Effector memory CD8-positive, alpha-beta T cell (primary cell): ENCODE measurements at regions not wholly inside any gene's neighbourhood (a gene's known extent, or its start where the extent isn't known, plus 50 kb on each side); places are given as distances from the start of the nearest gene placed in this dataset.

ENCODE experiments used
- ATAC-seq: fragments of 150-1000 bp; cut with Tn5 transposase; replicated peaks from 2 replicates; pipeline ENCODE4 v1.10.0; 2021; ENCODE audit warnings: mild to moderate bottlenecking, moderate library complexity
- DNase-seq, 3 experiments: peaks; one replicate each; pipeline ENCODE4 v3.0.0; 2021
- H3K27ac Mint-ChIP-seq, 2 donors: one replicate each; pipeline ENCODE4 v1.8.0; 2022; ENCODE audit warnings: mild to moderate bottlenecking in 2 of 2, mixed read lengths in 2 of 2, moderate library complexity in 2 of 2
- H3K27me3 Mint-ChIP-seq, 2 donors: one replicate each; pipeline ENCODE4 v1.8.0; 2022; ENCODE audit warnings: mixed read lengths in 2 of 2
- H3K36me3 Mint-ChIP-seq: one replicate; pipeline ENCODE4 v1.8.0; 2022; ENCODE audit warnings: mild to moderate bottlenecking, moderate library complexity, mixed read lengths; ENCODE audit not compliant: insufficient read depth
- H3K4me1 Mint-ChIP-seq, 2 donors: one replicate each; pipeline ENCODE4 v1.8.0; 2022; ENCODE audit warnings: low read depth in 2 of 2, mixed read lengths in 2 of 2
- H3K4me3 Mint-ChIP-seq, 2 donors: one replicate each; pipeline ENCODE4 v1.8.0; 2022; ENCODE audit warnings: mild to moderate bottlenecking in 2 of 2, mixed read lengths in 2 of 2, moderate library complexity in 2 of 2
- H3K9me3 Mint-ChIP-seq, 2 donors: one replicate each; pipeline ENCODE4 v1.8.0; 2022; ENCODE audit warnings: mixed read lengths in 2 of 2

DNA sequence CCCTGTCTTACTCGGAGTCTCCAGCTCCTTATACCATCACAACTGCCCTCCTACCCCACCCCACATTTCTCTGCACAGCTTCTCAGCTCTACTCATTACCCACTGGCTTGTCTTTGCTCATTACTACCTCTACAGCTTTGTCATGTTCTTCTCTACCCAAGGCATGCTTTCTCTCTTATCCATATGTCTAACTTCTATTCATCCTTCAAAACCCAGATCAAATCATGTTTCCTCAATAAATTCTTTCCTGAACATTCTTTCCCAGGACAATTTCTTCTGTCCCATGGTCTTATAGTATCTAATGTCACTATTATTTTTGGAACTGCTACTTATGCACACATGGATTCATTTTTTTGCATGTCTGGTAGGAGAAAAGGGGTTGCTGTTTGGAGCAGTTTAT, 231.4 kb downstream of the PTEN start:
- Mint-ChIP-seq H3K36me3 (peaks cover 3% of the 10 kb centered on the region), H3K9me3 (peaks cover 0 to 15% of the 10 kb centered on the region in 2 donors), H3K27me3 (no peaks in the 10 kb centered on the region), H3K4me1 (peaks cover 42 to 44% of the 10 kb centered on the region in 2 donors), H3K27ac (peak overlapping the region in 1 of 2 donors; percentile 42), H3K4me3 (no peak overlapping the region)
- DNase-seq (no peak), ATAC-seq (no peak)

DNA sequence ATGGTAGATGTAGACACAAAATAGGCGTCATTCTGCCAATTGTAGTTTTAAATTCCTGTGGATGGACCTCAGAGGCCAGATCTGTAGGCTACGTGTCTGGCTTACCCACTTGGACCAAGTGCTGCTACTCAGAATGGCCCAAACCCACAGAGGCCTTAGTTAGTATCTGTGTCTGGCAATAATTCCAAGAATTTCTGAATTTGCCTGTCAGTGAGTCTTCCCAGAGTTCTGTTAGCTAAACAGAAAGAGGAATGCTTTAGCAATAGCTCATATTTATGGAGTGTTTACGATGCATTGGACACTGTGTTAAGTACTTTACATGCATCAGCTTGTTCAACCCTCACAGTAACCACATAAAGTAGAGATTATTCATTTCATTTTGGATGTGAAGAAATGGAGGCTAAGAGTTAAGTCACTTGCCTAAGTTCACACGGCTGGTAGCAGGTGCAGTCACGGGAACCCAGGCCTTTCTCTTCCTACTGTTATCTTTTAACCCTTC, 231.8 kb downstream of the PTEN start:
- peaks cover 37 to 39% of the 10 kb centered on the region in 2 donors for H3K4me1 Mint-ChIP-seq
- peaks cover 3% of the 10 kb centered on the region for H3K36me3 Mint-ChIP-seq
- H3K4me3 Mint-ChIP-seq, result no peak overlapping the region
- H3K27me3 Mint-ChIP-seq, result no peaks in the 10 kb centered on the region
- H3K9me3 Mint-ChIP-seq, result peaks cover 0 to 10% of the 10 kb centered on the region in 2 donors
- DNase-seq, result no peak
- no peak for ATAC-seq
- H3K27ac Mint-ChIP-seq, result peak overlapping the region in 1 of 2 donors; percentile 42

DNA sequence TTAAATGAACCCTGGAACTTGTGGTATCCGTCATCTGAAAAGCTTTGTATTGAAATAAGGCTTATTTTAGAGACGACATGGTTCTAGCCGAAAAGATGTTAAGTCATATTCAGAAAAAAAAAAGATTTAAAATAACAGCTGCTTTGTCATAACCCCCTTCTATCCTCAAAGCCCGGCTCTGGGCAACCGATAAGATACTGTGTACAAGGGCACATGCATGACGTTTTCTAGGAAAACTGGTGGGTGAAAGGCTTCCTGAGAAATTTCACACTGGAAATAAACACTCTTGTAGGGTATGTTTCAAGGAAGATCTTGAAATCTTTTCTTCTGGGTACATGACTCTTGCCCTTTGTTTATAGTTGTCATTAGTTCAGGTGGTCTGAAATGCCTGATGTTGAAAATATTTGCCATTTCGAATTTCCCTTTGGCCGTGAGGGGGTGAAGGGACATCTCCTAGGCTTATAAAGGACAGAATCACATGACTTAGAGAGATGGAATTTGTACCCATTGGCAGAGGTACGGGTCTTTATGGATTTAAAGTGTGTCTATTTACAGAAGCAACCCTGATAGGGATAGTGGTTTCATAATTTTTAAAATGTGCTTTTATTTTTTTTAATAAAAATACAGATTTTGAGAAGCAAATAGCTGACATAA, 232.5 kb downstream of the PTEN start:
- ATAC-seq, result no peak
- Mint-ChIP-seq H3K27ac (no peak overlapping the region), H3K27me3 (no peaks in the 10 kb centered on the region), H3K9me3 (peaks cover 0 to 4% of the 10 kb centered on the region in 2 donors), H3K4me3 (no peak overlapping the region), H3K36me3 (peaks cover 3% of the 10 kb centered on the region), H3K4me1 (peaks cover 31 to 33% of the 10 kb centered on the region in 2 donors)
- DNase-seq, result no peak

DNA sequence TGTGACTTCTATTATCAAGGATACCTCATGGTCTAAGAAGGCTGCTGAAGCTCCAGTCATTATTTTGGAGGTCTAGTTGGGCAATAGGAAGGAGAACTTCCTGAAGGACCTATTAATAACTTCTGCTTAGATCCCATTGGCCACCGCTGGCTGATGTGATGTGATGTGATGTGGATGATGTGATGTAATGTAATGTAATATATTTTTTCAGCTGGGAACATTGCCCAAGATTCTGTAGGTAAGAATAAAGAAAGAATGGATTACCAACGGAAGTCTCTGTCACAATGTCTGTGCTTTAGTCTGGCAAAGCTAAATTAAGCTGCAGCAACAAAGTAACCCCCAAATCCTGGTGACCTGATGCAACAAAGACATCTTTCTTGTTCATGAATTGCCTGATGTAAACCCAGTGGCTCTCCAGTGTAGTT, 233.7 kb downstream of the PTEN start:
- DNase-seq (no peak), ATAC-seq (no peak)
- Mint-ChIP-seq H3K27me3 (no peaks in the 10 kb centered on the region), H3K9me3 (no peaks in the 10 kb centered on the region), H3K36me3 (no peaks in the 10 kb centered on the region), H3K27ac (no peak overlapping the region), H3K4me1 (peaks cover 20 to 21% of the 10 kb centered on the region in 2 donors), H3K4me3 (no peak overlapping the region)

DNA sequence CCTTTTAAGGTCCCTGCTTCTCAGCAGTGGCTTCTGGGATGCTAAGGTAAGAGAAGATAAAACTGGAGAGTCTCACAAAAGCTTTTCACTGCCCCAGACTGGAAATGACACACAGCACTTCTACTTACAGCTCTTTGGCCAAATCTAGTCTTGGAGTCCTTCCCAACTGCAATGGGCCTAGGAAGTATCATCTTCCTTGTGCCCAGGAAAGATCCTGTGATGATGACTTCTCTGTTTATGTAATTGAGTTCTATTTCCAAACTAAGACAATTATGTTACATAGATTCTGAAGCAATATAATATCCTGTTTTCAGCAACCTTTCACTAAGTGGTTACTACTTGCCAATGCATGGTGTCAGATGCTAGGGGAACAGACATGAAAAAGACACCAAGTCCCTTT, 234.1 kb downstream of the PTEN start:
- Mint-ChIP-seq H3K27ac (no peak overlapping the region), H3K4me3 (no peak overlapping the region), H3K4me1 (peaks cover 16 to 18% of the 10 kb centered on the region in 2 donors), H3K9me3 (no peaks in the 10 kb centered on the region), H3K36me3 (no peaks in the 10 kb centered on the region), H3K27me3 (no peaks in the 10 kb centered on the region)
- no peak for ATAC-seq
- no peak for DNase-seq

DNA sequence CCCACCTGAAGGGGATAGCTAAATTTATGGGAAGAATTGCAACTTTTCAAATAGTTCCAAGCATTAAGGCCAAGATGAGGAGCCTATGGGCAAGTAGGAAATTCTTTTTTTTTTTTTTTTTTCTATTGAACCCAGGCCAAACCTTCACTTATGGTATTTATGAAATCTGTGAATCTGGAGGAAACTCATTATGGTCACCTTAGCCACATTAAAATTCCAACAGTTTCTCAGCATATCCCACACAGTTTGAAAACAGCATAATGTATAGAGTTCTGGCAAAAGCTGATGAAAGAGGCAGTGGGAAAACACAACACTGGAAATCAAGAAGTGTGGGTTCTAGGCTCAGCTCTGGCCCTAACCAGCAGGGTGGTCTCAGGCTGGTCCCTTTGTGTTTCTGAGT, 236.9 kb downstream of the PTEN start:
- Mint-ChIP-seq H3K4me3 (no peak overlapping the region), H3K27me3 (peaks cover 0 to 5% of the 10 kb centered on the region in 2 donors), H3K27ac (no peak overlapping the region), H3K9me3 (no peaks in the 10 kb centered on the region), H3K36me3 (no peaks in the 10 kb centered on the region), H3K4me1 (no peaks in the 10 kb centered on the region)
- no peak for DNase-seq
- no peak for ATAC-seq

DNA sequence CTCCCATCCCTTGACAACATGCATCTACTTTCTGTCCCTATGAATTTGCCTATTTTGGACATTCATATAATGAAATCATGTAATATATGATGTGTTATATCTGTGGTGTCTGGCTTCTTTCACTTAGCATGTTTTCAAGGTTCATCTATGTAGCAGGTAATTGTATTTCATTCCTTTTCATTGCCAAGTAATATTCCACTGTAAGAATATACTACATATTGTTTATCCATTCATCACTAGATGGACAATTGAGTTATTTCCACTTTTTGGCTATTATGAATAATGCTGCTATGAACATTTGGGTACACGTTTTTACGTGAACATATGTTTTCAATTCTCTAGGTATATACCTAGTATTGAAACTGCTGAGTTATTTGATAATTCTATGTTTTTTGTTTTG, 238.2 kb downstream of the PTEN start:
- H3K9me3 Mint-ChIP-seq, result no peaks in the 10 kb centered on the region
- ATAC-seq (no peak), DNase-seq (no peak)
- H3K4me1 Mint-ChIP-seq, result no peaks in the 10 kb centered on the region
- H3K27ac Mint-ChIP-seq, result no peak overlapping the region
- H3K36me3 Mint-ChIP-seq, result no peaks in the 10 kb centered on the region
- H3K27me3 Mint-ChIP-seq, result peaks cover 0 to 5% of the 10 kb centered on the region in 2 donors
- no peak overlapping the region for H3K4me3 Mint-ChIP-seq

DNA sequence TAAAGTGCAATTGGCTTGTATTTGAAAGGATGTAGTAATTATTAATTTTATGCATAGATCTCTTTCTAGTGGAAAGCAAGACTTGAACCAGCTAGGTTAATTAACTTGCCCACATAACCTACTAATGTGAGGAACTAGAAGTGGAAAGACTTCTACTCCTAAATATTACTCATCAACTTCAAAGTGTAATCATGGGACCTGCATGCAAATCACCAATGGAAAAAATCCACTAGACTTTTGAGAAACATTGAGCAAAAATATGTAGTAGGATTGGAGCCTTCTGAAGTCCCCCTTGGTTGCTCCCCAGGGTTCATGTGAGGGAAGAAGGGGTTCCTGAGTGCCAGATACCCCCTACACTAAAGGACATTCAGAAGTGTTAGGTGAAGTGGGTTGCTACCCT, 240.2 kb downstream of the PTEN start:
- Mint-ChIP-seq H3K4me3 (no peak overlapping the region), H3K36me3 (no peaks in the 10 kb centered on the region), H3K27ac (no peak overlapping the region), H3K9me3 (no peaks in the 10 kb centered on the region), H3K27me3 (peaks cover 0 to 5% of the 10 kb centered on the region in 2 donors), H3K4me1 (peaks cover 10 to 11% of the 10 kb centered on the region in 2 donors)
- ATAC-seq, result no peak
- no peak for DNase-seq

DNA sequence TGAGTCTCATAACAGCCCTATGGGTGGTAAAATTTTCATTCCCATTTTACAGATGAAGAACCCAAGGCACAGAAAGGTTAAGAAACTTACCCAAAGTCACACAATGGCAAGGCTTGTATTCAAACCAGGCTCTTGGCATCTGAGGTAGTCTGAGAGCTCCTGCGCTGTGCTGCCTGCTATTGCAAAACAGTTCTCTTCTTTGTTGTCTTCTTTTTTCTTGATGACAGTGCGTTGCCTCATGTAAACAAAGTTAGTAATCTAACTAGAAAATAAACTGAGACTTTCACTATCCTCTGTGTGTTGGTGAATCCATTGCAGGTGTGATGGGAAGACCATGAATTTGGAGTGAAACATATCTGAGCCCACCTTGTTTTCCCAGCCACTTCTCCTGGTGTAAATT, 240.8 kb downstream of the PTEN start:
- Mint-ChIP-seq H3K27ac (no peak overlapping the region), H3K36me3 (no peaks in the 10 kb centered on the region), H3K4me3 (no peak overlapping the region), H3K9me3 (no peaks in the 10 kb centered on the region), H3K27me3 (peaks cover 0 to 5% of the 10 kb centered on the region in 2 donors), H3K4me1 (peaks cover 10 to 11% of the 10 kb centered on the region in 2 donors)
- ATAC-seq, result no peak
- no peak for DNase-seq

DNA sequence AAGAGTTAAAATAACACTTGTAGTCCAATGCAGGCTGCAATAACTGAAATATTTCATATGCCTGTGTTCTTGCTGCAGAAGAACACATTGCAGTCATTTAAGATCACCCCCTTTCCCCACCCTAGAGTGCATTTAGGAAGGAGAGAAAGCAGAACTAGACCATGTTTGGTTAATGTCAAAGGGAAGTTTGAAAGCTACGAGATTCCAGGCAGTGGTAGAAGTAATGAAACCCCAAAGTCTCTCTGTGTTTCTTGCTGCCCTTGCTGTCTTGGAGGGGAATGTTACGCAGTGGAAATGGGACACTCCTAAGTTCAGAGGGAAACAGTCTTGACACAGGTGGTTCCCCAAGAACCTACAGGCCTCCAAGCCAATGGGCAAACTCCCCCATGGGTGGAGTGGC, 242.9 kb downstream of the PTEN start:
- H3K4me3 Mint-ChIP-seq, result no peak overlapping the region
- H3K27me3 Mint-ChIP-seq, result peaks cover 0 to 5% of the 10 kb centered on the region in 2 donors
- H3K27ac Mint-ChIP-seq, result no peak overlapping the region
- H3K9me3 Mint-ChIP-seq, result no peaks in the 10 kb centered on the region
- H3K4me1 Mint-ChIP-seq, result peaks cover 10 to 11% of the 10 kb centered on the region in 2 donors
- ATAC-seq (no peak), DNase-seq (no peak)
- H3K36me3 Mint-ChIP-seq, result no peaks in the 10 kb centered on the region

DNA sequence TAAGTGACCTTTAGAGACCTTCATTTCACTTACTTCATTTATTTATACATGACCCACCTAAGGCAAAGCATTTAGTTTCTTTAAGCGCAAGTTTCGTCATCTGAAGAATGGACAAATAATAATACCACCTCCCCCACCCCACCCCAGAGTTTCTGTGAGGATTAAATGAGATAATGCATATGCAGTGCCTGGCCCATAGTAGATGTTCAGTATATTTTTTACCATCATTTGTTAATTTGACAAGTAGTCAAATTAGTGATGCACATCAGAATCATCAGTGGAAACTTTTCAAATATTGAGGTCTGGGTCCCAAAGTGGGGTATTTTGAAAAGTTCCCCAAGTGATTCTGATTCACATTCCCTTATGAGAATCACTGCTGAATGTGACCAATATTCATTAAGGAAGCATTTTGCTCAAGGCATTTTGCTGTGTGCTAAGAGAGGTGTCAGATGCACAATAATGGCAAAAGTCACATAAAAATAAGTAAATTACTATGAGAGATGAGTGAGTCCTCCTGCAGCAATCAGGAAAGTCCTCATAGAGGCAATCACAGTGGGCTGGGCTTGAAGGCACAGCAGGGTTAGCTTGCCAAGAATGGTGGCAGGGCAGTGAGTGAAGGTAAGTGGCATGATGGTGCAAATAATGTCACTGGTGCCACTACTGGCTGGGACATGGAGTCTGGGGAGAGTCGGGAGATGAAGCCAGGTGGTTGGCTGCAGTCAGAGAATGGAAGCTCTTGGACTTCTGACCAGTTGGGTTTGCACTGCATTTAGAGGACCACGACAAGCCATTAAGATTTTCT, 244.1 kb downstream of the PTEN start:
- Mint-ChIP-seq H3K27ac (peak overlapping the region in 1 of 2 donors; percentile 73), H3K9me3 (no peaks in the 10 kb centered on the region), H3K4me1 (peaks cover 10 to 11% of the 10 kb centered on the region in 2 donors), H3K27me3 (peaks cover 0 to 5% of the 10 kb centered on the region in 2 donors), H3K4me3 (no peak overlapping the region), H3K36me3 (no peaks in the 10 kb centered on the region)
- ATAC-seq, result no peak
- DNase-seq, result no peak

DNA sequence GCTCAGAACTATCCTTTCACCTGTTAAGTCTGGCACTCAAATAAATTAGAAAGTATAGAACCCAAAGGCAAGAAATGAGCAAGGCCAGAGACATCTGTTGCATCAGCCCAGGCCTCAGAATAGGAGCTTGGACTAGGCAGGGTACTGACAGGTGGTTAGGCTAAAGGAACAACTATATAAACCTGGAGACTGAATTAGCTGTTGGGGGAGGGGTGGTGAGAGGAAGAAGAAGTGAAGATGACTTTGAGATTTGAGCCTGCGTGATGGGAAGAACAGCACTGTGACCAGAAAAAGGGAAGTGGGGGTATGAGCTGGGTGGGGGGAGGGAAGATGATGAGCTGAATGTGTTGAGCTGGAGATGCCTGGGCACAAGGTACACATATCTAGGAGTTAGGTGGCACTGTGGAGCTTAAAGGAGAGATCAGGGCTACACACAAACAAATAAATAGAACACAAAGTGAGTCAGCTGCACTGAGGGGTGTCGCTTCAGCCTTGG, 244.7 kb downstream of the PTEN start:
- Mint-ChIP-seq H3K27me3 (peaks cover 0 to 5% of the 10 kb centered on the region in 2 donors), H3K9me3 (no peaks in the 10 kb centered on the region), H3K4me3 (no peak overlapping the region), H3K4me1 (peaks cover 10 to 11% of the 10 kb centered on the region in 2 donors), H3K36me3 (no peaks in the 10 kb centered on the region), H3K27ac (peak overlapping the region; percentile 7 to 73)
- DNase-seq (no peak), ATAC-seq (peak; percentile 37)

DNA sequence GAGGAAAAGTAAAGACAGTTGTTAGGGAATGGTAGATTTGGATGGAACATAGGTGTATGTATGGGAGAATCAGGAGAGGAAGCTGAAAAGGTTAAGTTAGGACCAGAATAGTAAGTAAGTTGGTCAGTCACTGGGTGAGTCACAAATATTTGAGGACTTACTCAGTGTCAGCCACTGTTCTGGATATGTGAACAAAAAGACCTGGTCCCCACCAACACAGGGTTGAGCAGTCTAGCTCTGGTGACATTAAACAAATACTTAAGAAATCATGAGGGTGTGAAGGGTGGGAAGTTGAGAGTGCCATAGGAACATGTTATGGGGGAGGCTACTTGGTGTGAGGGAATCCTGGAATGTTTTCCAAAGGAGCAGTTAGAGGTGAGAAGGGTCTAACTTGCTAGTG, 246.9 kb downstream of the PTEN start:
- DNase-seq, result no peak
- H3K4me1 Mint-ChIP-seq, result peaks cover 19 to 22% of the 10 kb centered on the region in 2 donors

DNA sequence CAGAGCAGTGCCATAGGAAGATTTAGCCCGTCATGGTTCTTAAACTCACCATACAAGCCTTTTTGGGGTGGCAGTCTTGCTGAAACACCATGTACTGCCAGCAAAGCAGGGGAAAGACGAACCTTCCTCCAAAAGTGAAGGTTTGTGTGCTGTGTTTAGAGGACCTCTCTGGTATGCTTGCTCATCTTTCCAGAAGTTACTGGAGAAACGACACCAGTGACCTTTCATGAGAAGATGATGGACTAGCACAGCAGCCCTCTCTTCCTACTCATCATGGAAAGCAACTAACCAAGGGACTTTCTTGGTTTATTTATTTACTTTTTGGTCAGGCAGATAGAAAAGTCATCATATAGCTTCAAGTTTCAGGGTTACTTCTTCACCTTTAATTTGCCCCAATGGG, 247.4 kb downstream of the PTEN start:
- no peak for DNase-seq
- H3K4me3 Mint-ChIP-seq, result no peak overlapping the region
- peaks cover 19 to 22% of the 10 kb centered on the region in 2 donors for H3K4me1 Mint-ChIP-seq
- no peaks in the 10 kb centered on the region for H3K9me3 Mint-ChIP-seq
- no peaks in the 10 kb centered on the region for H3K36me3 Mint-ChIP-seq
- no peak for ATAC-seq
- H3K27ac Mint-ChIP-seq, result no peak overlapping the region
- no peaks in the 10 kb centered on the region for H3K27me3 Mint-ChIP-seq

More for the DNA sequence above, 246.9 kb downstream of the PTEN start:
- Mint-ChIP-seq H3K27ac (no peak overlapping the region), H3K9me3 (no peaks in the 10 kb centered on the region), H3K4me3 (no peak overlapping the region), H3K36me3 (no peaks in the 10 kb centered on the region), H3K27me3 (no peaks in the 10 kb centered on the region)
- ATAC-seq, result no peak
